ENCODE measurements at regions not wholly inside any gene's neighbourhood (a gene's known extent, or its start where the extent isn't known, plus 50 kb on each side); places are given as distances from the start of the nearest gene placed in this dataset.
"Not testable (repeated sequence)": the region's sequence is repeated elsewhere in the genome, so short reads cannot be mapped to it uniquely, and the experiment has no call there.

GRCh38 chr7:67661-68395, 124.5 kb upstream of the FAM20C start:
- no peak for TF ChIP-seq CTCF (IDR thresholded peaks at IDR 0.05; ENCODE audit: insufficient read depth, missing control alignments)
- FAIRE-seq (no peak), DNase-seq (ENCODE audit: insufficient read length, low spot score) (no peak)

GRCh38 chr7:68629-69028, 123.7 kb upstream of the FAM20C start:
- FAIRE-seq = no peak
- no peak for TF ChIP-seq CTCF (IDR thresholded peaks at IDR 0.05; ENCODE audit: insufficient read depth, missing control alignments)
- DNase-seq (ENCODE audit: insufficient read length, low spot score) = no peak

GRCh38 chr7:69052-69451, 123.3 kb upstream of the FAM20C start:
- not testable (repeated sequence) for FAIRE-seq

GRCh38 chr7:69499-70123, 122.8 kb upstream of the FAM20C start:
- DNase-seq (ENCODE audit: insufficient read length, low spot score); FAIRE-seq: not testable (repeated sequence)

More at GRCh38 chr7:69052-69451, 123.3 kb upstream of the FAM20C start:
- not testable (repeated sequence) for DNase-seq (ENCODE audit: insufficient read length, low spot score)

GRCh38 chr7:70207-70606, 122.2 kb upstream of the FAM20C start:
- not testable (repeated sequence) for DNase-seq (ENCODE audit: insufficient read length, low spot score)

GRCh38 chr7:70989-71388, 121.4 kb upstream of the FAM20C start:
- not testable (repeated sequence) for DNase-seq (ENCODE audit: insufficient read length, low spot score); FAIRE-seq

More at GRCh38 chr7:70207-70606, 122.2 kb upstream of the FAM20C start:
- FAIRE-seq = not testable (repeated sequence)

- DNase-seq (ENCODE audit: insufficient read length, low spot score); FAIRE-seq: not testable (repeated sequence)
These were observed 119.9 kb upstream of the FAM20C start for GRCh38 chr7:72266-73057.

- DNase-seq (ENCODE audit: insufficient read length, low spot score); FAIRE-seq: not testable (repeated sequence)
These were observed 119.4 kb upstream of the FAM20C start for GRCh38 chr7:73058-73331.

GRCh38 chr7:74008-74540, 118.3 kb upstream of the FAM20C start:
- not testable (repeated sequence) for DNase-seq (ENCODE audit: insufficient read length, low spot score); FAIRE-seq

- FAIRE-seq; DNase-seq (ENCODE audit: insufficient read length, low spot score): not testable (repeated sequence)
These were observed 116.9 kb upstream of the FAM20C start for GRCh38 chr7:75511-75910.

- not testable (repeated sequence) for FAIRE-seq
These were observed 116.2 kb upstream of the FAM20C start for GRCh38 chr7:76202-76601.

GRCh38 chr7:76829-77395, 115.5 kb upstream of the FAM20C start:
- not testable (repeated sequence) for DNase-seq (ENCODE audit: insufficient read length, low spot score); FAIRE-seq

More at GRCh38 chr7:76202-76601, 116.2 kb upstream of the FAM20C start:
- DNase-seq (ENCODE audit: insufficient read length, low spot score) = not testable (repeated sequence)

GRCh38 chr7:78862-79261, 113.5 kb upstream of the FAM20C start:
- DNase-seq (ENCODE audit: insufficient read length, low spot score); FAIRE-seq: not testable (repeated sequence)

- DNase-seq (ENCODE audit: insufficient read length, low spot score); FAIRE-seq: not testable (repeated sequence)
These were observed 112.8 kb upstream of the FAM20C start for GRCh38 chr7:79400-80055.
